HG02885 (cell line): ENCODE measurements at regions not wholly inside any gene's neighbourhood (a gene's known extent, or its start where the extent isn't known, plus 50 kb on each side); places are given as distances from the start of the nearest gene placed in this dataset.
"Not testable (repeated sequence)": the region's sequence is repeated elsewhere in the genome, so short reads cannot be mapped to it uniquely, and the experiment has no call there.

Source experiments
- ATAC-seq: cut with Tn5 transposase; IDR thresholded peaks from one replicate; pipeline ENCODE4 v1.9.1; 2021; ENCODE audit warnings: mild to moderate bottlenecking; ENCODE audit not compliant: unreplicated experiment, poor library complexity

DNA sequence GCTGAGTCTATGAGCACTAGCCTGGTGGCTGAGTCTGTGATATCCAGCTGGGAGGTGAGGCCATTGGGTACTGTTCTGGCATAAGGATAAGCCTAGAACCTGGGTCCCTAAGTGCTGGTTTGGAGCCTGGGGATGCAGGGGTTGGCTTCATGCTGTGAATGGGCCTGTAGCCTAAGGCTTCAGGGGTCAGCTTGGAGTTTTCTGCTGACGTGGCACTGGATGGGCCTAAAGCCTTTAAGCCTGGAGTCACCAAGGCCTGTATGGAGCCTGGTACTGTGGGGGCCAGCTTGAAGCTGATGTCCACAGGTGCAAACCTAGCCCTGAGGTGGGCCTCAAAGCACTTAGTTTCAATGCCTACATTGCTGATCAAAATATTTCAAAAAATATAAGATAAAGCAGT is 979.6 kb upstream of the POU3F4 start:
- ATAC-seq, result no peak

DNA sequence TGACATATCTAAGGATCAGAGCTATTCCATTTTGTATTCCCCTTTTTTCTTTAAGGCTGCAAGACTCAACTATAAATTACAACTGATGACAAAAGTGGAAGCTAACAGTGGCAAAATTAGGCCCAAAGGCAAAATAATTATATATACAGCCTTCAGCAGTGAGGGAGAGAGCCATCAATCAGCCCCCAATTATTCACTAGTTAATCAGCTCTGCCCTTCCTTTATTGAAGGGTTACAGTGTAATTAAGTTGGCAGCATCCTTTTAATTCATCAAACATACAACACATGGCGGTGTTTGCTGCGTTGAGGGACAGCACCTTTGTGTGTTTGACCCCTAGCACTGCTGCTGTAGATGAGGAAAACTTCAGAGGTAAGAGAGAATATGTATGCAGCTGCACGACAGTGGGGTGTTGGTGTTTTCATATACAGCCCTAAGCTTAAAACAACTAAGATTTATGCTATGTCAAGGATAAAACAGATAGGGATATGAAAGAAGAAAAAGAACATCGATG is 973.9 kb upstream of the POU3F4 start:
- no peak for ATAC-seq

DNA sequence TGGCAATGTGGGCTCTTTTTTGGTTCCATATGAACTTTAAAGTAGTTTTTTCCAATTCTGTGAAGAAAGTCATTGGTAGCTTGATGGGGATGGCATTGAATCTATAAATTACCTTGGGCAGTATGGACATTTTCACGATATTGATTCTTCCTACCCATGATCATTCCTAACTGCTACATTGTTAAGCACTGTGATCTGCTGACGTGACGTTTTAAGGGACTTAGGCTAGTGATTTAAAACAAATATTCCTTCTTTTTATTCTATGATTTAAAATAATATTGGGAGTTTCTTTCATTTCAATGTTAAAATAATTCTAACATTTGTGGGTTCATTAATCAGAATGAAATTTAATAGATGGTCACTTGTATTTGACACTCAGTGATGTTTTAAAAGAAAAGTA is 970.9 kb upstream of the POU3F4 start:
- not testable (repeated sequence) for ATAC-seq

DNA sequence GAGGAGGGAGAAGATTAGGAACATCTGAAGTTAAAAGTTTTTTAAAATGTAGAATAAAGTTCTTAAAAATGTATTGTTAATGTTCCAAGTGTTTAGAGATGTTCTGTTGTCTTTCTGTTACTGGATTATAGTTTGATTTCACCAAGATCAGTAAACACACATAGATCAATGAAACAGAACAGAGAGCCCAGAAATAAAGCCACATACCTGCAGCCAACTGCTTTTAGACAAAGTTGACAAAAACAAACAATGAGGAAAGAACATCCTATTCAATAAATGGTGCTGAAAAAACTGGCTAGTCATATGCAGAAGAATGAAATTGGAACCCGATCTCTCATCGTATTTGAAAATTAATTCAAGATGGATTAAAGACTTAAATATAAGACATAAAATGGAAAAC is 966.3 kb upstream of the POU3F4 start:
- ATAC-seq, result no peak

DNA sequence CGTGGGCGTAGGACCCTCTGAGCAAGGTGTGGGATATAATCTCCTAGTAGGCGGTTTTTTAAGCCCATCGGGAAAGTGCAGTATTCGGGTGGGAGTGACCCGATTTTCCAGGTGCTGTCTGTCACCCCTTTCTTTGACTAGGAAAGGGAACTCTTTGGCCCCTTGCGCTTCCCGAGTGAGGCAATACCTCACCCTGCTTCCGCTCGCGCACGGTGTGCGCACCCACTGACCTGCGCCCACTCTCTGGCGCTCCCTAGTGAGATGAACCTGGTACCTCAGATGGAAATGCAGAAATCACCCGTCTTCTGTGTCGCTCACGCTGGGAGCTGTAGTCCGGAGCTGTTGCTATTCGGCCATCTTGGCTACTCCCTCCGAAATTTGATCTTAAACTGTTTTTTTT is 955.9 kb upstream of the POU3F4 start:
- not testable (repeated sequence) for ATAC-seq

DNA sequence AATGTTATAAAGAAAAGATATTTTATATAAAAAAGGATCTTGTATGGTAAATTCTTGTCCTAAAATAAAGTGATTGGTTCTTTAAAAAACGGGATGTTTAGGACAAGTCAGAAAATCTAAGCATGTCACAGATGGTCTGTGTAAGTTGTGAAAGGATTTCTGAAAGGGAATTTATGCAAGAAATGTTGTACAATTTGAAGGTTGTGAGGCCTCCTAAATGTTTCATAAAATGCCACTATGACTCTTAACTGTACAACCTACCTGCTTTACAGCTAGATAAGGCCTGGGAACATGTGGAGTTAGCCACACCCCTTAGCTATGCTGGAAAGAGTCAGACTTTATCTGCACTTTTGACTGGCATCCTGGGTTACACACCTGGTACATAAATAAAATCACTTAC is 951.5 kb upstream of the POU3F4 start:
- ATAC-seq, result no peak

DNA sequence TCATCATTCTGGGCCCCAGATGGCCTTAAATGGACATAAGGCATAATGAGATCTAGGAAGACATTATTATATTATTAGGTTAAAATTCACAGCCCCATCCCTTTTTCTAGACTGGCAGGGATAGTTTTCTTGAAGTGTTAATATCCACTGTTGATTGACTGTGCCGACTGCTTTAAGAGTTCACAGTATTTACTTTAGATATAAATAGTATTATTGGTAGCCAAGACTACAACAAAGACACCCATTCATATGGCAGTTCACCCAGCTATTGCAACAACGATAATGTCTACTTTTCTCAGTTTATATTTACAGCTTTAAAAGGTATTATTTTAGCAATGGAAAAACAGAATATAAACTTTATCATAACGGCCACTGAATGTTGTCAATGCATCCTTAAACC is 922.2 kb upstream of the POU3F4 start:
- ATAC-seq, result no peak

DNA sequence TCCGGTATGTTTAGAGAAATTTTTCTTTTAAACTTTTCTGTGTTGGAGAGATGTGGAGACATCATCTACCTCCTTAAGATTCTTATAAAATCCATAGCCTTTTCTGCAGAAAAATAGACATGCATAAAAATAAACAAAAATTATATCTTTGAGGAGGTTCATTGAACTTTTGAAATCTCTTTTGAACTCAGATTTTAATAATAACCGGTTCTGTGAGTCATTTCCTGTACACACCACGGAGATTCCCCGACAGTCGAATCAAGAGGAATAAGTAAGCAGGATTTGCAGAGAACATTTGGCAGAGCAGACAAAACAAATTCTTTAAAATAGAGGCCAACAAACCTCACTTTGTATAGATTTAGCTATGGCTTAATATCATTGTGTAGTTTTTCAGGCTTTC is 918.7 kb upstream of the POU3F4 start:
- ATAC-seq, result no peak

DNA sequence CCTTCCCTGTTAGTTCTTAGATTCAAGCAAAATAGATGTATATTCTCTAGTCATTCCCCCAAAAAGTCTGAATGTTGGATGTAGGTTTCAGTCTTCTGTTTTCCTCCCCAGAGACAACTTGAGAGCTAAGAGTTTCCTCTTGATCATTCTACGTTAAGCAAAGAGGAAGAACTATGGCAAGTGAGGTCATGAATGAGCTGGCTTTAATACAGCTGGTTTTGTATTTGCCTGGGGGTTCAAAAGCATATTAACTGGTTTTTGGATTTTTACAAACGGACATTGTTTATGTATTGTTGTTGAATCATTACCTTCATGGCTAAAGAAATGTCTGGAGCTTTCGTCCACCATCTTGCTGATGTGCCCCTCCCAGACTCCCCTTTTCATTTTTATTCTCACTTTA is 916.7 kb upstream of the POU3F4 start:
- ATAC-seq, result no peak

DNA sequence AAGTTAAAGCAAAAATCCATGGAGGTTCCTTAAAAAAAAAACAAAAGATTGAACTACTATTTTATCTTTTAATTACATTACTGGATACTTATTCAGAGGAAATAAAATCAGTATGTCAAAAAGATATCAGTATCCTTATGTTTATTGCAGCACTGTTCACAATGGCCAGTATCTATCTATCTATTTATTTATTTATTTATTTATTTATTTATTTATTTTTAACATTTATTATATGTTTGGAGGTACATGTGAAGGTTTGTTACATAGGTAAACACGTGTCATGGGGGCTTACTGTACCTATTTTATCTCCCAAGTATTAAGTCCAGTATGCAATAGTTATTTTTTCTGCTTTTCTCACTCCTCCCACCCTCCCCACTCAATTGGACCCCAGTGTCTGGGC is 881.1 kb upstream of the POU3F4 start:
- no peak for ATAC-seq

DNA sequence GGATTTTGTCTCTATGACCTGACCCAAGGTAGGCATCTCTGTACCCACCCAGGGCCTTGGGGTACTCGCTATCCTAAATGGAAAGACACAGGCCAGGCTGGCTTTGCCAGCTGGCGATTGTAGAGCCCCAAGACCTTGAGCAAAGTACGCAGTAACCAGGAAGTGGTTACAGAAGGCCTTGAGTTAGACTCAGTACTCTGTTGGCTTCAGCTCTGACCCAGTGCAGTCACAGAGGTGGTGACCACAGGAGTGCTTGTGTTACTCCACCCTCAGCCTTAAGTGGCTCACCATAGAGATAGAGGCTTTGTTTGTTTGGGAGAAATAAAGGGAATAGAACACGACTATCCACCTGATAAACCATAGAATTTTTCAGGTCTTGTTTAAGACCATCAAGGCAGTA is 880.5 kb upstream of the POU3F4 start:
- no peak for ATAC-seq

DNA sequence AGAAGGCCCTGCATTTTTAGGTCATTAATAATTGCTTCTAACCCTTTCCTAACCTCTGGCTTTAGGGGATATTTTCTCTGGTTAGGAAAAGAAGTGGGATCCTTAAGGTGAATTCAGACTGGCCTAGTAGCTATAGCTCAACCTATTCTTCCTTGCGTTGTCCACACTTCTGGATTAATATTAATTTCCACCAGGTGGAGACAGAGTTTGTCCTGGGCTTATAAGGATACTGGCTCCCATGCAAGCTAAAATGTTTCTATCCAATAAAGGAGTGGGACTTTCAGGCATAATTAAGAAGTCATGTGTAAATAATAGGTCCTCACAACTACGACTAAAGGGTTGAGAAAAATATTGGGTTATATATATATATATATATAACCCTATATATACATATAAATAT is 860.0 kb upstream of the POU3F4 start:
- ATAC-seq, result no peak

DNA sequence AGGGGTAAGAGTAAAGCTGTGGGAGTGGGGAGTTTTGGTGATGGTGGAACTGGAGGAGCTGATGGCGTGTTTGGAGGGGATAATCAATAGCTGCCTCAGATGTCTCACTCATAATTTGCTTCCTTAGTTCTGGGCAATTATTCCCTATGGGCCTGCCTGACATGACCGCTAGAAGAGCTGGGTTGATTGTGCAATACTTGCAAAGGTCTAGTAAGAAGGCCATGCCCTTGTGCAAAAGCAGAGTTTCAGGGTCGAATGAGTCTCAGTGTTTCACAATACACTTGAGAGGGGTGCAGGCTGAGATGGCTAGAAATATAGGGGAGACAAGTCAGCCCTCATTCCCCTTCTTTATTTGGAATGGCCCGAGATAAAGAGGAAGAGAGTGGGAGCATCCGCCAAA is 858.4 kb upstream of the POU3F4 start:
- no peak for ATAC-seq

DNA sequence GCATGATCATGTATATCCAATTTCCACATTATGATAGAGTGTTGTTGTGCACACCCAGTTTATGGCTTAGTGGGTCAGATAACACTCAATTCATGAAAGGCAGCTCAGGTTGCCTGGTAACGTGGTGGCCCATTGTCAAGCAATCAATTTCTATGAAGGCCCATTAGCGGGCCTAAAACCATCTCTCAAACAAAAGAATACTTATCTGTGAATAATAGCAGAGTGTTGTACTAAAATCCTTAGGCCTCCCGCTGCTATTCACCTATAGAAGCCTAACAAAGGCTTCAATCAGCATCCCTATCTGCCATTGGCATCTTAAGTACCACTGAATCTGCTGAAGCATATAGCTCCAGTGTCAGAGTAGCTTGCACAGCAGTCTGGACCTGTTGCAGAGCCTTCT is 849.6 kb upstream of the POU3F4 start:
- no peak for ATAC-seq

DNA sequence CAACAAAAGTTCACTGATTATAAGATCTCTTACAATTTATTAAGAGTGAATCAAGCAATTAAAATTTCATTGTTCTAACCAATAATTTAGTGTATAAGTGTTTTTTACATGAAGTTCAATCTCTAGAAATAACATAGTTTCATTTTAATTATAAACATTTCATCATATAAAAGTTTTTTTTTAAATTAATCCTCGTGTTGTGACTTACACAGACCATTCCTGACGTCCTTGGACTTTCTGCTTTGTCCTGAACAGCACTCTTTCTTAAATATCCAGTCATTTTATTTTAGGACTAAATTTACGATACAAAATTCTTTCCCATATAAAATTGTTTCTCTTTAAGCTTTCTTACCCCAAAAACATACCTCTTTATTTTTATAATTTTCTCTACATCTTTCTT is 841.7 kb upstream of the POU3F4 start:
- ATAC-seq, result no peak

DNA sequence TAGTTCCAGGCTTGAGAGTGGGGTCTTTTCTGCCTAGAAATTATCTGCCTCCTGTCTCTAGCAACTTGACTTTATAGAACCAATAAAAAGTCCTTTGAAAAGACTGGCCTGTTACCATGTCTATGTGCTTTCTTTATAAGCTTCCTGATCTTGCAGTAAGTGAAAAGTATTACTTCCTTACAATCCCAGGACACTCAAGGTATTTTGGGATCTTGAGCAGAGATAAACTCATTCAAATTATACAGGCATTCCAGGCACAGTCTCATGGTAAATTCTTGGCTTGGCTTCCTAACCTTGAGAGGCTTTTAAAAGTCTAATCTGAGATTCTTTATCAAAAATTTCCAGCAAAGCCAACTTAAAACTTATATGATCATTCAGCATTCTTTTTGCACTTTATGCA is 833.0 kb upstream of the POU3F4 start:
- no peak for ATAC-seq

DNA sequence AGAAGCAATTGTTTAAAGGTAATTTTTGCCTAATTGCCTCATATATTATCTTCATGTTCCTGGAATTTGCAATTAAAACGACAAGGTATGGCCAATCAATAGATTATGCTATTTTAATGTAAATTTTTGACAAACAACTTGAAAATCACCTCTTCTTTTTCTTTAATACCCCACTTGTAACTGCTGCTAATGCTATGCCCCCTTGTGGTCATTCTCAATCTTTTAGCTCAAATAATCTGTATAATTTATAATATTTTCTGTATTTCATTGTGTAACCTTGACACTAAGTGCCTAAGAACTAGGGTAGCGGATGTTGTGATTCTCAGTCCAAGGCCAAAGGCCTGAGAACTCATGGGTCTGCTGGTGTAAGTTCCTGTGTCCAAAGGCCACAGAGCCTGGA is 831.7 kb upstream of the POU3F4 start:
- no peak for ATAC-seq

DNA sequence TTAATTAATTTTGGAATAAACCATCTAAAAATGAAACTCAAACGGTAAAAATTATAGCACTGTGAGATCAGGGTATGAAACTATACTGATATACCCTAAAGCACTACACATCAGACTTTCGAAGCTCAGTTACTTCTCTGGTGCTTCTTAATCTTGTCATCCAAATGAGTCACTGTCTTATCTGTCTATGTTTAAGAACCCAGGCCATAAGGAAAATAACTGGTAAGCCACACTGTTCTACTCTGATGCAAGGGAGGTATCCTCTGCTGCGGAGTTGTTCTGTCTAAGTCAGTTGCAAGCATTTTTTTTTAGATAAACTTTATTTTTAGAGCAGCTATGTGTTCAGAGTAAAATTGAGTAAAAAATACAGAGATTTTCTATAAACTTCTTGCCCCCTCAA is 830.8 kb upstream of the POU3F4 start:
- ATAC-seq, result no peak

DNA sequence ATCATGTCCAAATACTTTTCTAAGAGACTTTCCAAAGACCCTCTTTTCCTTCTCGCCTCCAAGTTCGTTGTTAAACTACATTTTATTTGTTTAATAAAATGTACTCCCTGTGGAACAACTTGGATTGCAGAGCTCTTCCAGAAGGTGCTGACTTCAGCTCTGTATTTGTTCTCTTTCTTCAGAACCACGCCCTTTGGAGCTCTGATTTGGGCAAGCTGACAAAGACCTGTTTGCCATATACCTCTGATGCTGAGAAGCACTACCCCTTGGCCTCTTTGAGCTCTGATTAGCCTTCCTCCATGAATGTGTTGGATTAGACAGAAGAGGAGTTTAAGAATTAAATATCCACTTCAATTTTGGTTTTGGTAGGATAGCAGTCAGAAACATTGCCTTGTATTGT is 815.1 kb upstream of the POU3F4 start:
- ATAC-seq, result no peak

DNA sequence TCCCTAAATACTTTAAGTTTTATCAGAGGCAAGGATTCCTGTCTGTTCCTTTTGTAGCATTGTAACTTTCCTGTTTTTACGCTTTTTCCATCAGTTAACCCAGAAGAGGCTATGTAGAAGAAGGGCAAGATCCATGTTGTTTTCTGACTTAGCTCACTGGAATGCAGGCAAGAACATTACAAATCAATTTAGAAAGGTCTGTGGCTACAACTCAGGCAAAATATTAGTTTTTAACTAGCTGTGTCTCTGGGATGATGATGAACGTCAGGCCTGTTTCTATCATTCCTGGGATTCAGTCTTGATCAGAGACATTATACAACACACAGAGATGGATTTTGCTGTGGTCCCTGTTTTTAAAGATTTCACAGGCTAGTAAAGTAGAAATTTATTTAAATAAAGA is 813.0 kb upstream of the POU3F4 start:
- no peak for ATAC-seq

DNA sequence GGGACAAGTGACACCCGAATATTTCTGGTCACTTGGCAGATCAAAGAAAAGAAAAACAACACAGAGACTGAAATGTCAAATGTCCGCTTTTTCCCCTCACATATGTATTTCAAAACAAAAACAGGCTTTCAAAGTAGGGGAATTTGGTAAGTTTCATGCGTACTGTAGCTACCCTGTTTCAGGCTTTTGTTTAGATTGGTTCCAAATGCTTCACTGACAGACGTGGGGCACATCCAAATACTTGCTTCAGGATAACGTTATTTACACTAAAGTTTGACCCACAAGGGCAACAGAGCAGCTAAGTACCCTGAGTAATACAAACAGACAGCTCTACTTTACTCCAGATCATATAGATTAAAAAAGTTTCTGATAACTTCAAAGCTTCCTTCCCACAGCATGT is 804.5 kb upstream of the POU3F4 start:
- no peak for ATAC-seq

DNA sequence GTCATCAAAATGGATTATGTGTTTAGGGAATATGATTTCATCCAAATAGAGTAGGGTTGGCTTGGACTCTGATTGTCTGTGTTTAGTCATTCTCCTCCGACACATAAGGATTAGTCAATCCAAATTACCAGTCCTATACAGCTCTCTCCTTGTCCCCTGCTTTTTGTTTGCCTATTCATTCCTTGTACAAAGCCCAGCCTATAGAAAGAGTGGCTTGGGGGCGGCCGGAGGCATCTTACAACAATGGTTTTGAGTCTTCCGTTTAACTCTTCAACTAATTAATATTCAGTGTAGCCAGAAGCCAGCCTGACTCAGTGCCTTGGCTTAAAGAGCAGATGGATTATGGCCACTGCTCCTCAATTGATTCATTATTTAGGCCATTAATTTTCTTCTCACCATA is 796.6 kb upstream of the POU3F4 start:
- no peak for ATAC-seq

DNA sequence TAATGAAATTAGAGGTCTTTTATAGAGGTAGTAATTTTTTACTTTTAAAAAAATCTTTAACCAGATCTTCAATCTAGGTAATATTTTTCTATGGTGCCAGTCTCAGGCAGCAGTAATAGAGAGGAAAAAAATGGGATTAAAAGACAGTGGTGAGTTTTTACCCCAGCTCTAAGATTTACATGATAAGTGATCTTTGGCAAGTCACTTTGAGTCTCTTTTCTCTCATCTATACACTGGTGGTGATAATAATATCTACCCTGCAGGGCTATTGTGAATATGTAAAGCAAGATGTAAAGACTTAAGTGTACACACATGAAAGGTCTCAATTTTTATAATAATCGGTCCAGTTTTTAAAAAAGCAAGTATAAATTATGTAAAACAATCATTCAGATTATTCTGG is 786.2 kb upstream of the POU3F4 start:
- ATAC-seq, result no peak
